ENCODE measurements at regions not wholly inside any gene's neighbourhood (a gene's known extent, or its start where the extent isn't known, plus 50 kb on each side); places are given as distances from the start of the nearest gene placed in this dataset.
A peak's percentile ranks its signal among the peaks of the same experiment; 100 is the strongest.

DNA sequence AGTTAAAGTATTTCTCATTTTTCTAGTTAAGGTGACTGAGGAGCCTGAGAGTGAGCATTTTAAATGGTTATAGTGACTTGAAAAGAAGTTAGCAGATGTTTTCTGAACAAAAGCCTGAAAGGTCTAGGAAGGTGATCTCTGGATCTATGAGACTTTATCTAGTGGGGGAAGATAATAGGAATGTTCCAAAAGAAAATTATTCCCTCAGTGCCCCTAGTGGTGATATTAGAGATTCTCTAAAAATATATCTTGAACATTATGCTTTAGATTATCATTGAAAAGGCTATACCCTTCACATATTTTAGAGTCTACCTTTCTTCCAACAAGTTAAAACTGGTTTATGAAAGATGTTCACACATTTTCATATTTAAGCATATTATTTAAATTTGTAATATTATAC lies 69.0 kb upstream of the SPANXN1 start:
- no peak overlapping the region for H3K27ac ChIP-seq
- TF ChIP-seq, protein P1, sequence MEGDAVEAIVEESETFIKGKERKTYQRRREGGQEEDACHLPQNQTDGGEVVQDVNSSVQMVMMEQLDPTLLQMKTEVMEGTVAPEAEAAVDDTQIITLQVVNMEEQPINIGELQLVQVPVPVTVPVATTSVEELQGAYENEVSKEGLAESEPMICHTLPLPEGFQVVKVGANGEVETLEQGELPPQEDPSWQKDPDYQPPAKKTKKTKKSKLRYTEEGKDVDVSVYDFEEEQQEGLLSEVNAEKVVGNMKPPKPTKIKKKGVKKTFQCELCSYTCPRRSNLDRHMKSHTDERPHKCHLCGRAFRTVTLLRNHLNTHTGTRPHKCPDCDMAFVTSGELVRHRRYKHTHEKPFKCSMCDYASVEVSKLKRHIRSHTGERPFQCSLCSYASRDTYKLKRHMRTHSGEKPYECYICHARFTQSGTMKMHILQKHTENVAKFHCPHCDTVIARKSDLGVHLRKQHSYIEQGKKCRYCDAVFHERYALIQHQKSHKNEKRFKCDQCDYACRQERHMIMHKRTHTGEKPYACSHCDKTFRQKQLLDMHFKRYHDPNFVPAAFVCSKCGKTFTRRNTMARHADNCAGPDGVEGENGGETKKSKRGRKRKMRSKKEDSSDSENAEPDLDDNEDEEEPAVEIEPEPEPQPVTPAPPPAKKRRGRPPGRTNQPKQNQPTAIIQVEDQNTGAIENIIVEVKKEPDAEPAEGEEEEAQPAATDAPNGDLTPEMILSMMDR (IDR thresholded peaks at IDR 0.05) = peak; percentile 47
- TF ChIP-seq ZFX (IDR thresholded peaks at IDR 0.05; ENCODE audit: borderline replicate concordance) = no peak

DNA sequence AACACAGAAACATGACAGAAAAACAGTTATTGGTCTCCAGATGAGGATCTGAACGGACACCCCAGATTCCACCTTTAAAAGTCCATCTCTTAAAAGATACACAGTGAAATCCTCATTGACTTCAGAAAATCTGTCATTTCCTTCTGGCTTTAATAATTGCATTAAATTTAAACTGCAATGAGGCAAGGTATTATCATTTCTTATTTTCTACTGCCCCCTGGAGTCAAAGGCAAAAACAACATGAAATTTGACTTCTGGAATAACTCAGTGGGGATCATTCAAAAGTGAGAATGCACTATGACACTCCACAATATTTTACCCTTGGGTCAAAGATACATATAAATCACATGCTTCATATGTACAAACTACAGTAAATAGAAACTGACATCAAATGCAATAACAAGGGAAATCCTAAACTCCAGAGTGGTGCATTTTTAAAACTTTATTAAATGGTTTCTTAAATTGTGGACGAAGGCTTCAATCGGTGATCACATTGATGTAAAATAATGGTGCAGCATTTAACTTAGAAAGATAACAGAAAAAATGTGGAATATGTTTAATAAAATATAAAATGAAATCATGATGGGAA lies 56.4 kb upstream of the SPANXN1 start:
- TF ChIP-seq ZFX (IDR thresholded peaks at IDR 0.05; ENCODE audit: borderline replicate concordance) = no peak
- TF ChIP-seq, protein P1 (IDR thresholded peaks at IDR 0.05) = peak; percentile 54
- no peak overlapping the region for H3K27ac ChIP-seq

Measured in 22Rv1 (cell line).